ENCODE measurements at regions not wholly inside any gene's neighbourhood (a gene's known extent, or its start where the extent isn't known, plus 50 kb on each side); places are given as distances from the start of the nearest gene placed in this dataset.

DNA sequence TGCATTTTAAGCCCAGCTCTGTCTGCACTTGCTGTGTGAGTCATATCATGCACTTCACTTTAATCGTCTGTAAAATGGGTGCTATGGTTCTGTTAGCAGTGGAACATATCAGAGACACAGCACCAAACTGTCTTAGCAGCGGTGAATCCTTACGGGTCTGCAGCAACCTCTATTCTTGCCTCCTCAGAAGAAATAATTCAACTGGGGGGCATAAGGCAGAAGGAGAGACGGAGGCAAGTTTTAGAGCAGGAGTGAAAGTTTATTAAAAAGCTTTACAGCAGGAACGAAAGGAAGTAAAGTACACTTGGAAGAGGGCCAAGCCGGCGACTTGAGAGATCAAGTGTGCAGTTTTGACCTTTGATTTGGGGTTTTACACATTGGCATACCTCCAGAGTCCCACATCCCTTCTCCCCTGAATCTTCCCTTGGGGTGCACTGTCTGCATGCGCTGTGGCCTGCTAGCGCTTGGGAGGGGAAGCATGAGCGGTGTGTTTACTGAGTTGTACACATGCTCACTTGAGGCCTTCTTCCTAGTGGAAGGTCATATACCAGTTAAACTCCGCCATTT is 109.8 kb downstream of the DDX1 start:
- Histone ChIP-seq H3K27ac (ENCODE audit: low read depth, low read length) (no peak overlapping the region), H2BK5ac (ENCODE audit: low read depth, low read length) (no peak overlapping the region), H3K23me2 (ENCODE audit: low read depth, low read length) (no peaks in the 10 kb centered on the region; the same call in 1 of the 2 replicates), H2AFZ (ENCODE audit: low read length) (0 out of 2 replicates have a peak overlapping the region, but pooled peaks have one; percentile 13), H2BK20ac (ENCODE audit: low read length) (no peak overlapping the region), H2BK12ac (ENCODE audit: low read depth, low read length) (no peak overlapping the region), H3K14ac (ENCODE audit: insufficient read length) (no peak overlapping the region), H3K36me3 (ENCODE audit: control insufficient read depth in 2 of 4, insufficient read depth in 4 of 4, low read length in 3 of 4) (no peaks in the 10 kb centered on the region), H4K5ac (ENCODE audit: insufficient read length, low read depth, low read length) (no peak overlapping the region), H3K4me2 (ENCODE audit: insufficient read depth in 1 of 2, low read depth in 2 of 2, low read length in 2 of 2) (no peak overlapping the region), H4K91ac (replicated peaks; ENCODE audit: insufficient read length, low read length) (no peak overlapping the region), H3K27me3 (replicated peaks in 1 of 4; ENCODE audit: control insufficient read depth in 3 of 4, extremely low read depth in 1 of 4, insufficient read depth in 3 of 4, low read length in 3 of 4) (no peaks in the 10 kb centered on the region), H3K9ac (replicated peaks in 1 of 4; ENCODE audit: extremely low read depth in 1 of 4, low read depth in 3 of 4, low read length in 3 of 4) (no peak overlapping the region), H3K23ac (ENCODE audit: insufficient read length) (no peak overlapping the region), H2BK15ac (ENCODE audit: low read length) (no peak overlapping the region), H3K4me3 (ENCODE audit: extremely low read depth in 1 of 4, insufficient read depth in 2 of 4, low read depth in 3 of 4, low read length in 4 of 4) (no peak overlapping the region), H4K8ac (ENCODE audit: extremely low read depth, insufficient read depth, low read length) (no peak overlapping the region), H3K4me1 (replicated peaks in 1 of 4; ENCODE audit: control insufficient read depth in 3 of 4, insufficient read depth in 4 of 4, low read length in 3 of 4) (no peaks in the 10 kb centered on the region; a peak in 1 of 7 replicates), H3K79me2 (ENCODE audit: control insufficient read depth in 1 of 2, insufficient read depth in 2 of 2, low read length in 2 of 2) (no peaks in the 10 kb centered on the region), H3K56ac (replicated peaks; ENCODE audit: insufficient read length, low read depth, low read length) (no peak overlapping the region), H3K79me1 (ENCODE audit: low read depth, low read length) (no peaks in the 10 kb centered on the region), H3K9me3 (ENCODE audit: insufficient read depth in 2 of 2, low read depth in 1 of 2, low read length in 1 of 2) (no peaks in the 10 kb centered on the region), H2BK120ac (replicated peaks; ENCODE audit: low read depth, low read length) (no peak overlapping the region), H3K4ac (replicated peaks; ENCODE audit: insufficient read length, low read depth, low read length) (no peak overlapping the region), H2AK5ac (ENCODE audit: low read depth, low read length) (no peak overlapping the region), H4K20me1 (replicated peaks in 1 of 2; ENCODE audit: control insufficient read depth in 1 of 2, insufficient read depth in 2 of 2, low read length in 2 of 2) (no peaks in the 10 kb centered on the region), H3K18ac (ENCODE audit: extremely low read depth, low read length) (no peak overlapping the region)
- TF ChIP-seq SP1 (IDR thresholded peaks at IDR 0.05; ENCODE audit: low read depth, low read length) (no peak), CHD1 (IDR thresholded peaks at IDR 0.05; ENCODE audit: low read depth, low read length) (no peak), HDAC6 (IDR thresholded peaks at IDR 0.05; ENCODE audit: low read depth, low read length) (no peak), SIRT6 (IDR thresholded peaks at IDR 0.05; ENCODE audit: low read length) (no peak), CEBPB (IDR thresholded peaks at IDR 0.05; ENCODE audit: low read depth, low read length) (no peak)
- WGBS, 2 experiments (ENCODE audit: extremely low coverage in 1 of 2, insufficient coverage in 1 of 2, insufficient read length in 1 of 2, insufficient replicate concordance in 2 of 2, low coverage in 1 of 2, low lambda C conversion rate in 2 of 2, missing lambda C conversion rate in 1 of 2): 85% methylated on average over 11 of the region's 11 CpGs; no CpG with 5 or more reads in 1 of the 2 experiments
- ChIA-PET CTCF (ENCODE audit: partially characterized antibody) (no interaction called here), POLR2A (ENCODE audit: partially characterized antibody) (no interaction called here)
- DNase-seq (ENCODE audit: low read depth in 1 of 2, low spot score in 2 of 2): no peak
- no peak for FAIRE-seq
